SKM-1 treated with dmso at 0.1 percent for 144 hours (cell line): ENCODE measurements at regions not wholly inside any gene's neighbourhood (a gene's known extent, or its start where the extent isn't known, plus 50 kb on each side); places are given as distances from the start of the nearest gene placed in this dataset.

ENCODE experiments used
- DNase-seq: peaks from one replicate; lab custom pipeline; 2025; ENCODE audit not compliant: unreplicated experiment; lab: John Stamatoyannopoulos, UW

DNA sequence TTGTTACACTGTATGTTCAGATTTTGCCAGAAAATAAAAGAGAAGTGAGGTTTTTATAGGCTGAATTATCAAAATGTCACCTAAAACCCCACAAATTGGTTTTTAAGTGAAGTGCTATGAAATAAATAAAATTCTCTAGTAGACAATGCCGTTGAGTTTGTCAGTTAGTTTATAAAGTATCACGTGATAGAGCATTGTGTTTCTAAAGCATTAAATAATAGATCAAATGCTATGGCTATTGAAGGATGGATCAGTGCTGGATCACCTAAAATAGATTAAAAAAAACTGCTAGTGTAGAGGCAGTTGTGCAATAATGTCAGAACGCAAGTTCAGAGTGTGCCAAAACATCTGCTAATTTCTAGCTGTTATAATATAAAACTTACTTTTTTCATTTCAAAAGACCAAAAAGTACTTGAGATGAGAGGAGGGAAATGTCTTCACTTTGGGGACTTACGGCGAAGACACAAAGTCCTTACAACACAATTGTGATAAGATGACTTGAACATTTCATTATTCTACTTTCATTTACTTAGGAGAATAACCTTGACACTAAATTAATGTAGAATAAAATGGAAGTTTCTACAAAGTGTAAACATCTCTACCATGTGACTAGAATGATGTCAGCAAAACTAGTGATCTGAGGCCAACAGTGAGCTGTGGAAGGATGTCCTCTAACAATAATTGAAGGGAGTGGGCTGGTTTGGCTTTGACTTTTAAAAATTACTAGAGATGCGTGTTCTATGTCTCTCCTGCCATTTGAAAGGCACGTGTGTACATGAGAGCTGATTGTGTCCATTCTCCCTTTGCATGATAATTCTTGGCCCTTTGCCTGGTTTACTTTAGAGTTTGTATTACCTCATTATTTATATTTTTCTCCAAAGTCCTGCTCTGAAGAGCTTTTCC lies 154.4 kb upstream of the PDE3A start:
- DNase-seq, result no peak

DNA sequence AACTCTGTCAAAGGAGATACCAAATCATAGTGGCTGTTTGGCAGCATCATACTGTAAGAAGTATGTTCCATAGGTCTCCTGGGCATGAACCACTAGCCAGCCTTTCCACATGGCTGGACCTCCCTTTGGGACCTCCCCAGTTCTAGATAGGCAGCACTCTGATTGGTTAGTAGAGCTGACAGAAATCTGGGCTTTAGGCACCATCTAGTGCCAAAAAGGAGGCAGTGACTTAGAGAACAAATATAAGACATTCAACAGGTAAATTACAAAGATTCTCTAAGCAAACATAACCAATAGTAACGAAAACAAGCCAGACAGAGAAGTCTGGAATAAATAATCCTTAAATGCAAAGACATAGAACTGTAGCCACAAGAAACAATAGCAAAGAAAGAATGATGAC lies 148.0 kb upstream of the PDE3A start:
- DNase-seq, result peak; percentile 1

DNA sequence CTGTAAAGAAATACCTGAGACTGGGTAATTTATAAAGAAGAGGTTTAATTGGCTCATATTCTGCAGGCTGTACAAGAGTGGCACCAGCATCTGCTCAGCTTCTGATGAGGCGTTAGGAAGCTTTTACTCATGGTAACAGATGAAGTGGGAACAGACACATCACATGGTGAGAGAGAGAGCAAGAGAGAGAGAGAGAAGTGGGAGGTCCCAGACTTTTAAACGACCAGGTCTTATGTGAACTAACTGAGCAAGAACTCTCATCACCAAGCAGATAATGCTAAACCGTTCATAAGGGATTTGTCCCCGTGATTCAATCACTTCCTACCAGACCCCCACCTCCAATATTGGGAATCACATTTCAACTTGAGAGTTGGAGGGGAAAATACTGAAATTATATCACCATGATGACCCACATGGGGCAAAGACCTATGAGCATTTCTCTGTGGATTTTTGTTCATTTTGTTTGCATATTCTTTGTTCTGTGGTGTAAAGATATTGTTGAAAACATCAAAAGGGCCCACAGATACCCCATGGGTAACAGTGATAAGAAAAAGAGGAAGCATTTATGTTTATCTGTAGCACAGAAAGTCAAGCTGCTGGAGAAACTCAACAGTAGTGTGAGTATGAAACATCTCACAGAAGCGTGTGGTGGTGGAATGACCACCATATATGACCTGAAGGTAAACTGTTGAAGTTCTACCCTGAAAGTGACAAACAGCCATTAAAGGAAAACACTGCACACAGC lies 135.2 kb upstream of the PDE3A start:
- no peak for DNase-seq

DNA sequence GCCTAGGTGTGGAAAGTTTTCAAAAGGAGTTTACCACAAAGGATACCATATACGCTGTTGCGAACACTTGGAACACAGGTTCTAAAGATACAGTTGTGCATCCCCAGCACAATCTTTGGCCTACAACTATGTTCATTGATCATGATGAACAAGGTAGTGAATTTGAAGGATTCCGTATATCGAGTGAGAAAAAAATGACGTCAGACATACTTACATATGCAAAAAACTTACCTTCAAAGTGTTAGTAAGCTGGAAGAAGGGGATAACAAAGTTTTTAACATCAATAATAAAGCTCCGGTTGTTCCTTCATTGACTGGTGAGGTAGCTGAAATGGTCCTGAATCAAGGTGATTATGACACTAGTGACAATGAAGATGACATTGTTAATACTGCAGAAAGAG lies 133.9 kb upstream of the PDE3A start:
- no peak for DNase-seq

DNA sequence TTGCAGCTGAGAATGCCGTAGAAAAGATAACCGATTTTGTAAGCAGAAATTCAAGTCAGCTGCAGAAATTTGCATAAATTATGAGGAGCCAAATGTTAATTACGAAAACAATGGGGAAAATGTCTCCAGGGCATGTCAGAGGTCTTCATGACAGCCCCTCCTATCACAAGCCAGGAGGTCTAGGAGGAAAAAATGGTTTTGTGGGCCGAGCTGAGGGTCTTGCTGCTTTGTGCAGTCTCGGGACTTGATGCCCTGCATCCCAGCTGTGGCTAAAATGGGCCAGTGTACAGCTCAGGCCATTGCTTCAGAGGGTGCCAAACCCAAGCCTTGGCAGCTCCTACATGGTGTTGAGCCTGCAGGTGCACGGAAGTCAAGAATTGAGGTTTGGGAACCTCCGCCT lies 131.2 kb upstream of the PDE3A start:
- DNase-seq, result no peak

DNA sequence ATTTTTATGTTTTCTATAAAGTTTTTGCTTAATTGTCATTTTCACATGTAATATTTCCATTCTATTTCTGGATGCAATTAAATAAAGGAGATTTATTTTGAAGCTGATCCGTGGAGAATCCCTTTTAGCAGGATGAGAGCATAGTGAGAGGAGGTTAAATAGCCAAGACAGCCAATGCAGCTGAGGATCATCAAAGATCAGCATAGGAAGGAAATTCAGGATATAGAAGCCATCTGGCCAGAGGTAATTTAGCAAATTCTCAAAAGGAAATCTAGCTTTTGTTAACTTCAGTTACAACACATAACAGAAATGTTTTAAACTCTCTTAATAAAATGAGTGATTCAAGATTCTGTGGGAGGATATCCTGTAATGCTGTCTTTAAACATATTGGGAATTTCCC lies 122.8 kb upstream of the PDE3A start:
- DNase-seq, result no peak

DNA sequence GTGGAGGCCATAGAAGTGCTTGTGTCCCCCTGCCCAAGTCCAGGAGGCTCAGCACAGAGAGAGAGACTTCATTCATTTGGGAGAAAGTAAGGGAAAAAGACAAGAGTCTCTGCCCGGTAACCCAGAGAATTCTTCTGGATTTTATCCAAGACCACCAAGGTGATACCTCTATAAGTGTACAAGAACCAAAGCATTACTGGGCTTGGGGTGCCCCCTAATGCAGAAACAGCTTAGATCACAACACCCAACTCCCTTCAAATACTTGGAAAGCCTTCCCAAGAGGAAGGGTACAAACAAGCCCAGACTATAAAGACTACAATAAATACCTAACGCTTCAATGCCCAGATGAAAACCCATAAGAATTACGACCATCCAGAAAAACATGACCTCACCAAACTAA lies 119.7 kb upstream of the PDE3A start:
- no peak for DNase-seq

DNA sequence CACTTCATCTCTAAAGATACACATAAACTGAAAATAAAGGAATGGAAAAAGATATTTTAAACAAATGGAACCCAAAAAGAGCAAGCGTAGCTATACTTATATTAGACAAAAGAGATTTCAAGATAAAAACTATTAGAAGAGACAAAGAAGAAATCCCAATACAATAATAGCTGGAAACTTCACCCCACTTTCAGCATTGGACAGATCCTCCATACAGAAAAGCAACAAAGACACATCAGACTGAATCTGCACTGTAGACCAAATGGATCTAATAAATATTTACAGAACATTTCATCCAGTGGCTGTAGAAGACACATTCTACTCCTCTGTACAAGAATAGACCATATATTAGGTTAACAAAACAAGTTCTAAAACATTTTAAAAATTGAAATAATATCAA lies 117.6 kb upstream of the PDE3A start:
- no peak for DNase-seq

DNA sequence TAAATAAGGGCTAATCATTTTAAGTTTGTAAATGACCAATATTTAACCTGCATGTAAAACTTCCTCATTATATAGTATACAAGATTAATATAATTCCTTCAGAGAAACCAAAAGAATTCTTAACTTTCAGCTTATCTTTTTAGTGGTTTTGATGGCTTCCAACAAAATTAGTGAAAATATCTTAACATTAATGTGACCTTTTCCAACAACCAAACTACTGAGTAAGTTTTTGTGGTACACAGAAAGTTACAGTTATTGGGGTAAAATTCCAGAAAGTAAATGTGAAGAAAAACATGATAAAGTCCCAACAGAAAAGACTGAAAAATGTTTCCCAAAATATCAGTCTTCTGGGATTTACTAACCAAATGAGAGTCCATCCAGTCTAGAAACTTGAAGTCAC lies 111.0 kb upstream of the PDE3A start:
- no peak for DNase-seq

DNA sequence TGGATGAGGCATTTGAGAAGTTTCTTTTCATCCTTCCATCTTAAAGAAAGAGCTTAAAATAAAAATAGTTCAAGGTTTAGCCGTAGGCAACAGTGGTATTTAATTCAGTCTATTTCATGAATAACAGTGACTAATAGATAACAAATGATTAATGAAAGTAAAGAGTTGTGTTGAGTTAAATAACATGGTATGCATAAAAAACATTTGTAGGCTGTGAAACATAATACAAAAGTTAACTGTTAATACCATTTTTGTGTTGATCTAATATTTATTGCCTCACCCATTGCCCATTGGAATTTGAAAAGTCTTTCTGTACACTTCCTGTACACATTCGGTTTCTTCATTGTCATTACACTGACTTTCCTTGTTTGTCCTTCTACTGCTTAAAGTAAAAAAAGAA lies 108.6 kb upstream of the PDE3A start:
- DNase-seq, result no peak

DNA sequence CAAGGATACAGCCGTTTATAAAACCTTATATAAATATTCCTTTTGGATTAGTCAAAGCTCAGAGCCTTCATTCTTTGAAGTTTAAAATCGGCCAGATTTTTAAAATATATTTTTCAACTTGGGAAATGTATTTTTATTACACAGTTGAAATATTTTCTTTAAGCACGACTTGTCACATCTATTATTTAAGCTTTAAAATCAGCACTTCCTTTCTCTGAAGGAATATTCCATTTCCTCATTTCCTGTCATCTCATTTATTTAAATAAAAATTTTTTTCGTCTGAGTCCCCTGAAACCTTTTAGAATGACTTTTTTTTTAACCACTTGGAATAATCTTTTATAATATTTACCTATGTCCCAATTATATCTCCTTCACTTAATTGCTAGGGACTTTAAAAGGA lies 107.5 kb upstream of the PDE3A start:
- no peak for DNase-seq

DNA sequence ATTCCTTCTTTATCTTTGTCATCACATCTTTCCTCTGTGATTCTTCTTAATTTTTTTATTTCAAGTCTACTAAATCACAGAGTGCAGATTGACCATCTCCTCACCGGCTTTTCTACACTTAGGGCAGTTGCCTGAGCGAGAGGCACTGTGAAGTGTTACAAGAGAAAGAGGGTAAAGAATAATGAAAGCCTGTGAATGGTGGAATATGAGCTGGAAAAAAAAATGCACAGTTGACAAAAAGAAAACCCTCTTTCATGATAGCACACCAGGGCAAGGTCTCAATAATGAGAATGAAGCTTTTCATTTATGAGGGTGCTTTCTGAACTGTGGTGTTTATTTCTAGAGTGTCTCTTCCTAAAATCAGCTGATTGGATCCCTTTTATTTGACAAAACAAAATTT lies 106.2 kb upstream of the PDE3A start:
- no peak for DNase-seq

DNA sequence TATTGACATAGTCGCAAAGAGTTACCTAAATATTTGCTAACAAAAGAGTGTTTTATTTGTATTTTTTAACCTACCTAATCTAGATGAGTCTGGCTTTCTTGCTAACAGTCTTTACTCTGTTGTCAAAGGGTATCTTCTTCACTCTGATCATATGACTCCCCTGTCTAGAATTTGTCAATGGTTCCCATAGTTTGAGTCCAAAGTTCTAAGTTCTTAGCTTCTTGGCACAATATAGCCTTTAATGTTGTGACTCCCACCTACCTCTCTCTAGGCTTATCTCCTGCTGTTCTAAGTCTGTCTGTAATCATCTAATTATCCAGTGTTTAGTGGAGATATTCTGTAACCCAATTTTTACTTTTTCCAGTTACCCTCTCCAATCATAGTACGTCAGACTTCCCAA lies 104.3 kb upstream of the PDE3A start:
- DNase-seq, result no peak

DNA sequence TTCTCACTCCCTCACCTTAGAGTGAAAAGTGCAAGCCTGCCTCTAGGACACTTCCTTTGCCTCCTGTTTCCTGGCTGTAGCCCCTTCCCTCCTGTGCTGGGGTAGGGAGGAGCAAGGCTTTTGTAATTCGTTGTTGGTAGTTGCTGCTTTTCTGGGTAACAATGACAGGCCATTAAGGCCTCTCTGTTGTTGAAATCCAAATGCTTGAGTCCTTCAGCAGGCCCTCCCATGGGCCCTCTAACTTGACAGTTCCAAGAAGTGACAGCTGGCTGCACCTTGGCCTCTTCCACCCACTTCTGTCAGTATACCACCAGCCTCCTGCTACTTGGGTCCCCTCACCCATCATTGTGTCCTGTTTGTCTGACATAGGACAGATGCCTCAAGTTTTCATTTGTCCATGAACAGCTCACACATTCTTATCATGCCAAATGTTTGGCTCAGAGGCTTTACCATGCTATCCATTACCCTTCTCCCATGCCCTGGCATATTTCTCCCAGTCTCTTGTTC lies 103.7 kb upstream of the PDE3A start:
- DNase-seq, result no peak

DNA sequence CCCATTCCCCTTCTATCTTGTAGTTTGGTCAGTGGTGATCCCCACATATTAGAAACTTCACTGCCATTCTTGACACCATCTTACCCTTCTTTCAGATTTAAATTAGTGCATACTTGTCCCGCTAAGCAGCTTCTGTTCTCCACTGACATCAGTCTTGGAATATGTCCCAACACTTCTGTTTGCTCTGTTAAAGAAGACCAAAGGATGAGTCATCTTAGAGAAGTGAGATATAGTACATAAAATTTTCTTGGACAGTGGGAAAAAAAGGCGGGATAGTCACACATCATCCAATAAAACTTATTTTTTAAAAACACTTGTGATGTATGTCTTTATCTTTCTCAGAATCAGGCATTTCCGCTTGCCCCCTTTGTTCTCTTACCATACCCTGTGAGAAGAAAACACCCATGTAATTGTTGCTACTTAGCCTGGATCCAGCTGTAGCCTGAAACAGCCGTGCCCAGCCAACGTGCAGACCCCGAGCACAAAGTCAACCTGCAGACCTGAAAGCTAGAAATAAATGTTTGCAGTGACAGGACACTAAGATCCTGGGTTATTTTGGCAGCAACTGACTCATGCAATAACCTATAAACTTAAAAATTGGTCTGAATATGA lies 100.1 kb upstream of the PDE3A start:
- DNase-seq, result no peak

DNA sequence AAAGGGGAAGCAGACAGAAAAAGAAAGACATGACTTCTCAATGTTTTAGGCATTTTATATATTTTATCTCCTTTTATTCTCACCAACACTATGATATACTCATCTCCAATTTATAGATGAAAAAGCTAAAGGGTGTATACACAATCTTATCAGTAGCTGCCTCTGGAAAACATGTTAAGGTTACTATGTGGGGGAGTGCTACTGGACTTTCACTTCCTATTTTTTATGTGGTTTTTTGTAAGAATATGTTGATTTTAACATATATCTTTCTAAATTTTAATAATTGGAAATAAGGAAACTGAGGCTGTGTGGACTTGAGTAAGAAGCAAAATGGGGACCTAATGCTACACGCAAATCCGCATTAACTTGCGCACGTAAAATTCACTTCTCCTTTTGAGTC lies 99.6 kb upstream of the PDE3A start:
- no peak for DNase-seq

DNA sequence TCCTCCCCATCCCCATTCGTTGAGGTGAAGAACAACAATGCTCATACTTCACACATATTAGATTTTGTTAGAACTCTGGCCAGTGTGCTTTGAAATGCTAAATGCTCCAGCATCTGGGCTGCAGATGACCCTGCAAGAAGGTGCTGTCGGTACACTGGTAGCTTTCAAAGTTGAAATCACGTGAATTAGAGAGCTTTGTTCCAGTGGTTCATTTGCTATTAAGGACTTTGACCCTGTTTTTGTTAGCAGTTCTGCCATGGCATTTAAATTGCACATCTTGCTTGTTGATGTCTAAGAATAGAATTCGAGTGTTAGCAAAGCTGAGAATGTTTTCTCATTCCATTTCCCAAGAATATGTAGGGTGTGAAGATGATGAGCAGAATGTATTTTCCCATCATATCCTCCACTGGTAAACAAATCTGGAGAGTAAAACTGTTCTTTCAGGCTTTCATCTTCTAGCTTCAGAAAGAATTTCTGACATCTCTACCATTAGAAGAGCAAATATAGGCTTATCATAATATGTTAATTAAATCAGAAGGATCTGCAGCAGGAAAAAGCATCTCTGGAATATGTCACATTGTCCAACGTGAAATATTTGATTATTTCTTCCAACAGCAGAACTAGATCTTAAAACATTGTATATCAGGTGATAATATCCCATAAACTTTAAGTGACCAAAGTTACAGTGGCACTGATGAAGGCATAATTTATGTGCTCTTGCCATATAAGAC lies 98.8 kb upstream of the PDE3A start:
- DNase-seq, result no peak

DNA sequence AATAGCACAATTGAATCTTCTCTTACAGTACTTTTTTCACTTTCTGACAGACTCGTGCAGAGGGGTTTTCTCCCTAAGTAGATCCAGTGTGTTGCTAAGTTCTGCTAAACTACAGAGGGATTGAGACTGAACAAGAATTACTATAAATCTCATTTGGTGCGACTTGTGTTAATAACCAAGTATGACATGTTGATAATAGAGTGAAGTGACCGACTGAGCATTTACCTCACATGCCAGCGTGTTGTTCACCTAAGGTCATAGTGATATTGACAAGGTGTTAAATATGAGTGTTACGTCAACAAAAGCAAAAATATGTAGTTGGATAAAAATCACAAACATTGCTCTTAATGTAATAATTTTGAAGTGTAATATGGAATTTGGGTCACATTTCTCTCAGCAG lies 97.8 kb upstream of the PDE3A start:
- no peak for DNase-seq

DNA sequence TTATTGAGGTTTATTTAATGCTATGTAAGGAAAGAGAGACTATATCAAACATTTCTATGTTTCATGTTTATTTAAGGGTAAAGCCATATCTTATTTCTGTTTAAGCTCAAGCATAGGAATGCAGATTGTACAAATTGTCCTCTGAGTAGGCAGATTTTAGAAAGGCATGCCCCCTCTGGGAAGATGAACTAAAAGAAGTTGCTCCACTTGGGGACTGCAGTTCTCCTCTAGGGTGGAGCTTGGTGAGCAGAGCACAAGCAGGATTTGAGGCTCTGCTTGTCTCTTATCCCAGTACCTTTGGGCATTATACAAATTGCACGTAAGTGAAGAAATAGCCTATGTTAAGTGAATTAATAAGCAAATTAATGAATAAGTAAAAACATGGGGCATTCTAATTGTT lies 96.2 kb upstream of the PDE3A start:
- DNase-seq, result no peak

DNA sequence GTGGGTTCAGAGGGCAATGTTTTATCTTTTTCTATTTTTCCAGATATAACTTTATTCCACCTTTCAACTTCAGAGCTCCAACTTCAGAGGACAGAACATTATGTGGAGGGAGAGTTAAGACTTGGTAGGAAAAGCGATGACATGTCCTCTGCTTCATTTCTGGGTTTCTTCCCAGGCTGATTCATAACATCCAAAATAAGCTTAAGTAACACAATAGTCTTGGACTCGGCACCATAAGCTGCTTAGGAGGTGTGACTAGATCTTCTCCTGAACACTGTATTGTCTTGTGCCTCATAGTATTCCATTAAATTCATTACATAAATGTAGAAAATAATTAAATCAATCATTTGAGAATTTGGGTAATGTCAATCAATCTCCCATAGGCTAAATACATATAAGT lies 95.5 kb upstream of the PDE3A start:
- no peak for DNase-seq

DNA sequence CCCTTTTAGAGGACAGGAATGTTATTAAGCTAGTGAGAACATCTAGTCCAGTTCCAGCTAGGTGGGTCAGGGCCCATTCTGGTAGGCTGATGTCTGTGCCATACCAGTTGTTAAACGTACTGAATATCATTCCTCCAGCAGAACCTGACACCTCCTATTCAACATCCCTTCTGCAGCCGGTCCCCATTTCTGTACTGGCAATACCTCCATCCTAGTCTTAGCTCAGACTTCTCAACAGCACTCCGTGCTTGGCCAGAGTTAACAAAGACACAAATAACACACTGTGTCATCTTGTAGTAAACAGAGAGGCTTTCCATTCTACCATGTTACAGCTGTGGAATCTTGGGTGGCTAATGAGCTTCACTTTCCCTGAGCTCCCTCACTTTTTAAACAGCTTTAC lies 94.3 kb upstream of the PDE3A start:
- DNase-seq, result no peak
